Esophagus muscularis mucosa (tissue), 3 donors: ENCODE measurements at regions not wholly inside any gene's neighbourhood (a gene's known extent, or its start where the extent isn't known, plus 50 kb on each side); places are given as distances from the start of the nearest gene placed in this dataset.
"Not testable (repeated sequence)": the region's sequence is repeated elsewhere in the genome, so short reads cannot be mapped to it uniquely, and the experiment has no call there.

Experiments
- POLR2A ChIP-seq: fragments of 450-650 bp; IDR thresholded peaks from one replicate; pipeline ENCODE4 v1.6.1; 2017; ENCODE audit warnings: antibody characterized with exemption, moderate library complexity, mild to moderate bottlenecking, low read depth
- TF ChIP-seq, protein P1 (sequence below), 3 experiments: fragments of 200-600 bp in 2 of 3; fragments of 450-650 bp in 1 of 3; sonication (generic) in 2 of 3; IDR thresholded peaks; one replicate each; pipeline ENCODE4 v1.5.1; 2017 to 2019; ENCODE audit warnings: antibody characterized with exemption in 3 of 3, mild to moderate bottlenecking in 2 of 3, moderate library complexity in 1 of 3

DNA sequence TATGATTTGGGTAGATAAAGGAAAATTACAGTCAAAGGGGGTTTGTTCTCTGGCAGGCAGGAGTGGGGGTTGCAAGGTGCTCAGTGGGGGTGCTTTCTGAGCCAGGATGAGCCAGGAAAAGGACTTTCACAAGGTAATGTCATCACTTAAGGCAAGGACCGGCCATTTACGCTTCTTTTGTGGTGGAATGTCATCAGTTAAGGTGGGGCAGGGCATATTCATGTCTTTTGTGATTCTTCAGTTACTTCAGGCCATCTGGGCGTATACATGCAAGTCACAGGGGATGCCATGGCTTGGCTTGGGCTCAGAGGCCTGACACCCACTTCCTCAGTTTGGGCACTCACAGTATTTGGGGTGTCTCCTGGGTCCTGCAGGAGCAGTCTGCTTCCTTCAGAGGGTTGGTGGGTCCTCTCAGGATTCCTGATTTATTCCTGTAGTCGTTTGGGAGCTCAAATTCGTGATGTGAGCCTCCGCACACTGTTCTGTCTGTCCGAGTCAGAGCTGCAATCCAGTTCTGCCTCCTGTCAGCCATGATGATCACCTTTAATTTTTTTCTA is 526.1 kb downstream of the NEBL start:
- TF ChIP-seq POLR2A: not testable (repeated sequence)
- TF ChIP-seq, protein P1, sequence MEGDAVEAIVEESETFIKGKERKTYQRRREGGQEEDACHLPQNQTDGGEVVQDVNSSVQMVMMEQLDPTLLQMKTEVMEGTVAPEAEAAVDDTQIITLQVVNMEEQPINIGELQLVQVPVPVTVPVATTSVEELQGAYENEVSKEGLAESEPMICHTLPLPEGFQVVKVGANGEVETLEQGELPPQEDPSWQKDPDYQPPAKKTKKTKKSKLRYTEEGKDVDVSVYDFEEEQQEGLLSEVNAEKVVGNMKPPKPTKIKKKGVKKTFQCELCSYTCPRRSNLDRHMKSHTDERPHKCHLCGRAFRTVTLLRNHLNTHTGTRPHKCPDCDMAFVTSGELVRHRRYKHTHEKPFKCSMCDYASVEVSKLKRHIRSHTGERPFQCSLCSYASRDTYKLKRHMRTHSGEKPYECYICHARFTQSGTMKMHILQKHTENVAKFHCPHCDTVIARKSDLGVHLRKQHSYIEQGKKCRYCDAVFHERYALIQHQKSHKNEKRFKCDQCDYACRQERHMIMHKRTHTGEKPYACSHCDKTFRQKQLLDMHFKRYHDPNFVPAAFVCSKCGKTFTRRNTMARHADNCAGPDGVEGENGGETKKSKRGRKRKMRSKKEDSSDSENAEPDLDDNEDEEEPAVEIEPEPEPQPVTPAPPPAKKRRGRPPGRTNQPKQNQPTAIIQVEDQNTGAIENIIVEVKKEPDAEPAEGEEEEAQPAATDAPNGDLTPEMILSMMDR (IDR thresholded peaks at IDR 0.05): not testable (repeated sequence)
